Psoas muscle (tissue), 7 donors: ENCODE measurements at regions not wholly inside any gene's neighbourhood (a gene's known extent, or its start where the extent isn't known, plus 50 kb on each side); places are given as distances from the start of the nearest gene placed in this dataset.
A peak's percentile ranks its signal among the peaks of the same experiment; 100 is the strongest.

Source experiments
- ATAC-seq, 4 donors: fragments of 200-7000 bp; cut with Tn5 transposase; one replicate each; pipeline ENCODE4 v1.9.1; 2020; ENCODE audit warnings: moderate library complexity in 3 of 4, mild to moderate bottlenecking in 2 of 4
- DNase-seq, 2 donors: peaks; one replicate each; pipeline ENCODE4 v3.0.0-alpha.2; 2020
- H3K27ac ChIP-seq: fragments of 200-600 bp; one replicate; pipeline ENCODE4 v1.8.0; 2022
- H3K27me3 ChIP-seq, 3 donors: fragments of 200-600 bp in 1 of 3; one replicate each; pipeline versions ENCODE4 v1.6.1 to v1.8.0; 2013 to 2022; ENCODE audit warnings: low read length in 2 of 3, mild to moderate bottlenecking in 2 of 3, moderate library complexity in 1 of 3; ENCODE audit not compliant: insufficient read depth in 3 of 3
- H3K36me3 ChIP-seq, 2 donors: fragments of 200-600 bp in 1 of 2; one replicate each; pipeline versions ENCODE4 v1.6.1 to v1.8.0; 2013 to 2022; ENCODE audit warnings: low read depth in 1 of 2, mild to moderate bottlenecking in 1 of 2, moderate library complexity in 1 of 2; ENCODE audit not compliant: insufficient read depth in 1 of 2
- H3K4me1 ChIP-seq: fragments of 200-600 bp; one replicate; pipeline ENCODE4 v1.8.0; 2022
- H3K4me3 ChIP-seq: fragments of 200-600 bp; one replicate; pipeline ENCODE4 v1.8.0; 2022; ENCODE audit warnings: mild to moderate bottlenecking
- H3K9me3 ChIP-seq: fragments of 200-600 bp; one replicate; pipeline ENCODE4 v1.8.0; 2022
- WGBS, 3 donors: extraction: QIAGEN DNeasy Blood & Tissue Kit; methylation state at CpG; one replicate each; pipeline versions ENCODE4 v1.1.6 to v1.1.7; 2013; 5-methylcytosine and 5-hydroxymethylcytosine counted together
- intact Hi-C, 2 donors: fragments of 100-400 bp; cut with DNase I; formaldehyde crosslinking; loops; one replicate each; pipeline versions ENCODE4 v1.11.0 to v1.14.2; 2022
- TF ChIP-seq, protein P1 (sequence below): fragments of 200-600 bp; IDR thresholded peaks from one replicate; pipeline ENCODE4 v1.8.0; 2022; ENCODE audit warnings: antibody characterized with exemption
- donor health status: healthy with polysubstance abuse.
- donor health status: DM: no; HTN: no; CAD: no; lungs with moderate emphysema.
- donor health status: Bipolar disorder and iron deficiency.
- donor health status: healthy.
- donor health status: DM: yes; HTN: yes; CAD: no.
- donor health status: DM: no; HTN: no; CAD: no.
- donor health status: DM: yes; HTN: yes; CAD: no.

GRCh38 chr16:85330694-85331188 lies 218.5 kb upstream of the CIBAR2 start:
- Histone ChIP-seq H3K4me3 (no peak overlapping the region), H3K27ac (peak overlapping the region; percentile 27), H3K27me3 (no peaks in the 10 kb centered on the region), H3K36me3 (no peaks in the 10 kb centered on the region), H3K4me1 (peaks cover 27% of the 10 kb centered on the region), H3K9me3 (no peaks in the 10 kb centered on the region)
- intact Hi-C loops = loop anchor here in 1 of 2 donors (5.0 kb wide), 1 partner anchor 33 kb away; no protein-coding TSS in a partner anchor
- WGBS, 3 donors = 42 to 46% (median 45%) methylated on average over 6 of the region's 6 CpGs
- TF ChIP-seq, protein P1, sequence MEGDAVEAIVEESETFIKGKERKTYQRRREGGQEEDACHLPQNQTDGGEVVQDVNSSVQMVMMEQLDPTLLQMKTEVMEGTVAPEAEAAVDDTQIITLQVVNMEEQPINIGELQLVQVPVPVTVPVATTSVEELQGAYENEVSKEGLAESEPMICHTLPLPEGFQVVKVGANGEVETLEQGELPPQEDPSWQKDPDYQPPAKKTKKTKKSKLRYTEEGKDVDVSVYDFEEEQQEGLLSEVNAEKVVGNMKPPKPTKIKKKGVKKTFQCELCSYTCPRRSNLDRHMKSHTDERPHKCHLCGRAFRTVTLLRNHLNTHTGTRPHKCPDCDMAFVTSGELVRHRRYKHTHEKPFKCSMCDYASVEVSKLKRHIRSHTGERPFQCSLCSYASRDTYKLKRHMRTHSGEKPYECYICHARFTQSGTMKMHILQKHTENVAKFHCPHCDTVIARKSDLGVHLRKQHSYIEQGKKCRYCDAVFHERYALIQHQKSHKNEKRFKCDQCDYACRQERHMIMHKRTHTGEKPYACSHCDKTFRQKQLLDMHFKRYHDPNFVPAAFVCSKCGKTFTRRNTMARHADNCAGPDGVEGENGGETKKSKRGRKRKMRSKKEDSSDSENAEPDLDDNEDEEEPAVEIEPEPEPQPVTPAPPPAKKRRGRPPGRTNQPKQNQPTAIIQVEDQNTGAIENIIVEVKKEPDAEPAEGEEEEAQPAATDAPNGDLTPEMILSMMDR = peak; percentile 53
- DNase-seq = peak in 1 of 2 donors; percentile 45
- peak; percentile 77 to 93 (median 84) for ATAC-seq

- Histone ChIP-seq H3K36me3 (no peaks in the 10 kb centered on the region), H3K4me1 (peaks cover 27% of the 10 kb centered on the region), H3K27me3 (no peaks in the 10 kb centered on the region), H3K9me3 (no peaks in the 10 kb centered on the region), H3K4me3 (no peak overlapping the region), H3K27ac (no peak overlapping the region)
- intact Hi-C loops = loop anchor here in 1 of 2 donors (5.0 kb wide), 1 partner anchor 34 kb away; no protein-coding TSS in a partner anchor
- ATAC-seq = no peak
- TF ChIP-seq, protein P1 = no peak
- WGBS, 3 donors = 73 to 93% (median 82%) methylated on average over 7 of the region's 7 CpGs
- no peak for DNase-seq
Measured at GRCh38 chr16:85331688-85332087, 219.4 kb upstream of the CIBAR2 start.

DNA sequence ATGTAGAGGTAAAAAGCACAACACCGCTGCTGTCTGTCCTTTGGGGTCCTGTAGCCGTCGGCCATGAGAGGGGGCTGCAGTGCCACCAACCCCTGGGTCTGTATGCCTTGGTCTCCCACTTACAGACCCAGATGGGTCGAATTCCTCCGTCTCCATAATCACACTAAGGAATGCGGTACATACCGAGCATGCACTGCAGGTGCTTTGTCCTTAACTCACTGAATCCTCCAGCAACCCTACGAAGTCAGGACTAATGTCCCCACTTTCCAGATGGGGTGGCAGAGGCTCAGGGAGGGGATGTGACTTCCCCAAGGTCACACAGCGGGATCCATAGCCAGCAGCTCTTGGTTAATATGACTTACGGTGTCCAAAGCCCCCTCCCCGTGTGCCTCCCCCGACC lies 219.9 kb upstream of the CIBAR2 start:
- no peaks in the 10 kb centered on the region for H3K27me3 ChIP-seq
- TF ChIP-seq, protein P1 = no peak
- 94 to 96% (median 95%) methylated on average over 12 of the region's 12 CpGs for WGBS, 3 donors
- no peaks in the 10 kb centered on the region for H3K9me3 ChIP-seq
- no peak for DNase-seq
- no peak overlapping the region for H3K4me3 ChIP-seq
- intact Hi-C loops = loop anchor here in 1 of 2 donors (5.0 kb wide), 1 partner anchor 35 kb away; no protein-coding TSS in a partner anchor
- H3K4me1 ChIP-seq = peaks cover 25% of the 10 kb centered on the region
- ATAC-seq = no peak
- no peaks in the 10 kb centered on the region for H3K36me3 ChIP-seq
- H3K27ac ChIP-seq = no peak overlapping the region

DNA sequence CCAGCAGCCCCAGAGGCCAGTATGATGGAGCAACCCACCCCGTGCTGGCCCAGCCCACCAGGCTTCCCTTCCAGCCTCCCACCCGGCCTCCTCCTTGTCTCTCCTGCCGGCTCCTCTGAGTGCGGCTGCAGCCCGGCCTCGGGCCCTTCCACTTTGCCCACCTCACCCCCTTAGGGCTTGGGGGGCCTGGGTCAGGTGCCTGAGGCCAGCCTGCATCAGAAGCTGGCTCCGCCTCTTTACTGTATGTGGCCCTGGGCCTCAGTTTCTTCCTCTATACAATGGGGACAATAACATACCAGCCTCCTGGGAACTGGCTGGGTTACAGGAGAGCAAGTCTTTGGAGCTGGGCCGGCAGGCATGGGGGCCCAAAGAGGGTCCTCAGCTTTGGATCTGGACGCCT lies 221.1 kb upstream of the CIBAR2 start:
- ATAC-seq (no peak), DNase-seq (no peak)
- WGBS, 3 donors = 91 to 97% (median 92%) methylated on average over 7 to 9 of the region's 9 CpGs
- Histone ChIP-seq H3K4me3 (no peak overlapping the region), H3K27ac (no peak overlapping the region), H3K4me1 (peaks cover 23% of the 10 kb centered on the region), H3K9me3 (no peaks in the 10 kb centered on the region), H3K36me3 (no peaks in the 10 kb centered on the region), H3K27me3 (no peaks in the 10 kb centered on the region)
- TF ChIP-seq, protein P1 = no peak
- intact Hi-C loops = loop anchor here in 1 of 2 donors (5.0 kb wide), 1 partner anchor 36 kb away; no protein-coding TSS in a partner anchor
